Lung (tissue), 11 donors: ENCODE measurements at regions not wholly inside any gene's neighbourhood (a gene's known extent, or its start where the extent isn't known, plus 50 kb on each side); places are given as distances from the start of the nearest gene placed in this dataset.

Experiments
- ATAC-seq: fragments of 200-7000 bp; cut with Tn5 transposase; one replicate; pipeline ENCODE4 v1.9.1; 2020; ENCODE audit warnings: moderate number of reproducible peaks; ENCODE audit not compliant: insufficient read depth, low FRiP score
- DNase-seq, 3 donors: peaks; one replicate each; pipeline ENCODE4 v3.0.0-alpha.2; 2013 to 2017
- H3K27ac ChIP-seq, 2 donors: one replicate each; pipeline ENCODE4 v1.5.1; 2013; ENCODE audit warnings: mild to moderate bottlenecking in 2 of 2, moderate library complexity in 2 of 2, control low read depth in 1 of 2, inconsistent platforms in 1 of 2, low read depth in 1 of 2, low read length in 1 of 2
- H3K27me3 ChIP-seq, 3 donors: one replicate each; pipeline ENCODE4 v1.5.1; 2013; ENCODE audit warnings: low read length in 2 of 3; ENCODE audit not compliant: control insufficient read depth in 3 of 3, insufficient read depth in 3 of 3
- H3K36me3 ChIP-seq, 4 donors: one replicate each; pipeline ENCODE4 v1.5.1; 2013; ENCODE audit warnings: low read length in 4 of 4, mild to moderate bottlenecking in 1 of 4, moderate library complexity in 1 of 4; ENCODE audit not compliant: control insufficient read depth in 4 of 4, insufficient read depth in 4 of 4
- H3K4me1 ChIP-seq, 5 donors: one replicate each; pipeline ENCODE4 v1.5.1; 2013; ENCODE audit warnings: low read length in 5 of 5, mild to moderate bottlenecking in 2 of 5, moderate library complexity in 1 of 5; ENCODE audit not compliant: control insufficient read depth in 5 of 5, insufficient read depth in 5 of 5
- H3K4me3 ChIP-seq: one replicate; pipeline ENCODE4 v1.5.1; 2013; ENCODE audit warnings: mild to moderate bottlenecking, control low read depth, moderate library complexity
- H3K9ac ChIP-seq, 2 donors: one replicate each; pipeline ENCODE4 v1.5.1; 2013; ENCODE audit warnings: low read length in 2 of 2, control low read depth in 1 of 2; ENCODE audit not compliant: insufficient read depth in 1 of 2
- H3K9me3 ChIP-seq, 4 donors: one replicate each; pipeline ENCODE4 v1.5.1; 2013; ENCODE audit warnings: low read length in 3 of 4, mild to moderate bottlenecking in 1 of 4, moderate library complexity in 1 of 4; ENCODE audit not compliant: control insufficient read depth in 4 of 4, insufficient read depth in 3 of 4
- CTCF ChIP-seq: IDR thresholded peaks from 2 replicates; pipeline ENCODE4 v1.5.1; 2012; ENCODE audit warnings: mild to moderate bottlenecking; ENCODE audit errors: control extremely low read depth, extremely low read depth
- WGBS, 2 donors: extraction: QIAGEN DNeasy Blood & Tissue Kit; methylation state at CpG; one replicate each; pipeline ENCODE4 v1.1.7; 2013; 5-methylcytosine and 5-hydroxymethylcytosine counted together
- donor health status: control.
- donor health status: control.
- donor health status: Bipolar disorder and iron deficiency.
- donor health status: healthy.
- donor health status: DM: yes; HTN: yes; CAD: no.

GRCh38 chr2:38213619-38214167 lies 137.7 kb upstream of the CYP1B1 start:
- ATAC-seq (no peak), DNase-seq (peak in 1 of 3 donors; percentile 36)
- Histone ChIP-seq H3K9me3 (peaks cover 0 to 3% (median 0%) of the 10 kb centered on the region in 4 donors), H3K36me3 (no peaks in the 10 kb centered on the region), H3K9ac (no peak overlapping the region), H3K4me3 (no peak overlapping the region), H3K27ac (no peak overlapping the region), H3K27me3 (no peaks in the 10 kb centered on the region), H3K4me1 (peaks cover 0 to 6% (median 0%) of the 10 kb centered on the region in 5 donors)
- WGBS, 2 donors: 74 to 81% methylated on average over 4 of the region's 4 CpGs
- TF ChIP-seq CTCF: no peak

GRCh38 chr2:38212312-38212711 lies 136.4 kb upstream of the CYP1B1 start:
- Histone ChIP-seq H3K4me3 (no peak overlapping the region), H3K36me3 (no peaks in the 10 kb centered on the region), H3K9ac (no peak overlapping the region), H3K9me3 (peaks cover 0 to 3% (median 0%) of the 10 kb centered on the region in 4 donors), H3K27me3 (no peaks in the 10 kb centered on the region), H3K4me1 (no peaks in the 10 kb centered on the region), H3K27ac (no peak overlapping the region)
- TF ChIP-seq CTCF: no peak
- WGBS, 2 donors: 98 to 100% methylated on average over 2 of the region's 2 CpGs
- ATAC-seq: no peak
- no peak for DNase-seq

- no peak overlapping the region for H3K27ac ChIP-seq
- H3K36me3 ChIP-seq: no peaks in the 10 kb centered on the region
- ATAC-seq (no peak), DNase-seq (no peak)
- no peaks in the 10 kb centered on the region for H3K4me1 ChIP-seq
- H3K27me3 ChIP-seq: no peaks in the 10 kb centered on the region
- no peak for TF ChIP-seq CTCF
- WGBS, 2 donors: 94 to 100% methylated on average over 1 of the region's 1 CpG
- no peak overlapping the region for H3K9ac ChIP-seq
- H3K9me3 ChIP-seq: no peaks in the 10 kb centered on the region
- no peak overlapping the region for H3K4me3 ChIP-seq
These were observed 131.2 kb upstream of the CYP1B1 start for GRCh38 chr2:38207168-38207567.

- WGBS, 2 donors: 95 to 97% methylated on average over 9 of the region's 9 CpGs
- no peak for TF ChIP-seq CTCF
These were observed 127.5 kb upstream of the CYP1B1 start for GRCh38 chr2:38203446-38203810.

More at GRCh38 chr2:38203446-38203810, 127.5 kb upstream of the CYP1B1 start:
- Histone ChIP-seq H3K27ac (no peak overlapping the region), H3K4me1 (no peaks in the 10 kb centered on the region), H3K9ac (no peak overlapping the region), H3K9me3 (no peaks in the 10 kb centered on the region), H3K27me3 (no peaks in the 10 kb centered on the region), H3K4me3 (no peak overlapping the region), H3K36me3 (no peaks in the 10 kb centered on the region)
- ATAC-seq (no peak), DNase-seq (no peak)
